Mesodermal cell (in vitro differentiated cells): ENCODE measurements at regions not wholly inside any gene's neighbourhood (a gene's known extent, or its start where the extent isn't known, plus 50 kb on each side); places are given as distances from the start of the nearest gene placed in this dataset.

ENCODE experiments used
- H3K27ac ChIP-seq: 2 replicates; pipeline ENCODE4 v1.7.0; 2013; ENCODE audit warnings: mild to moderate bottlenecking, low read depth, low read length, moderate library complexity; ENCODE audit not compliant: severe bottlenecking
- H3K36me3 ChIP-seq: 2 replicates; pipeline ENCODE4 v1.7.1; 2013; ENCODE audit warnings: mild to moderate bottlenecking, low read length, moderate library complexity; ENCODE audit not compliant: control insufficient read depth, insufficient read depth
- H3K4me1 ChIP-seq: one replicate; pipeline ENCODE4 v1.7.1; 2013; ENCODE audit warnings: mild to moderate bottlenecking, low read length; ENCODE audit not compliant: insufficient read depth, control insufficient read depth, poor library complexity, severe bottlenecking
- H3K4me3 ChIP-seq: 2 replicates; pipeline ENCODE4 v1.7.0; 2013; ENCODE audit warnings: low read length, control low read depth, mild to moderate bottlenecking; ENCODE audit not compliant: insufficient read depth, poor library complexity, severe bottlenecking; ENCODE audit errors: extremely low read depth
- H3K9me3 ChIP-seq: 2 replicates; pipeline ENCODE4 v1.7.1; 2013; ENCODE audit warnings: mild to moderate bottlenecking, low read length, moderate library complexity; ENCODE audit not compliant: control insufficient read depth
- WGBS, 2 experiments: methylation state at CpG; one replicate each; pipeline ENCODE4 v1.1.5; 2013; ENCODE audit warnings: missing lambda C conversion rate in 2 of 2; ENCODE audit not compliant: insufficient coverage in 2 of 2; 5-methylcytosine and 5-hydroxymethylcytosine counted together

- no peaks in the 10 kb centered on the region for H3K36me3 ChIP-seq
- no peaks in the 10 kb centered on the region for H3K9me3 ChIP-seq
- no peak overlapping the region for H3K4me3 ChIP-seq
- no peak overlapping the region for H3K27ac ChIP-seq
- no peaks in the 10 kb centered on the region for H3K4me1 ChIP-seq
Observed at GRCh38 chr3:77947671-77948070, 907.8 kb downstream of the ROBO2 start.

GRCh38 chr3:77967621-77968020, 927.7 kb downstream of the ROBO2 start:
- H3K4me3 ChIP-seq: no peak overlapping the region
- no peaks in the 10 kb centered on the region for H3K36me3 ChIP-seq
- no peaks in the 10 kb centered on the region for H3K9me3 ChIP-seq
- no peaks in the 10 kb centered on the region for H3K4me1 ChIP-seq
- WGBS, 2 experiments: 88% methylated on average over 1 of the region's 1 CpG
- H3K27ac ChIP-seq: no peak overlapping the region

GRCh38 chr3:77976079-77976478, 936.2 kb downstream of the ROBO2 start:
- no peak overlapping the region for H3K4me3 ChIP-seq
- H3K4me1 ChIP-seq: no peaks in the 10 kb centered on the region
- H3K36me3 ChIP-seq: no peaks in the 10 kb centered on the region
- H3K27ac ChIP-seq: no peak overlapping the region
- no peaks in the 10 kb centered on the region for H3K9me3 ChIP-seq

- H3K36me3 ChIP-seq: no peaks in the 10 kb centered on the region
- 93 to 95% methylated on average over 2 of the region's 4 CpGs for WGBS, 2 experiments
- no peak overlapping the region for H3K27ac ChIP-seq
- H3K9me3 ChIP-seq: no peaks in the 10 kb centered on the region
- H3K4me1 ChIP-seq: no peaks in the 10 kb centered on the region
- no peak overlapping the region for H3K4me3 ChIP-seq
Observed at GRCh38 chr3:78003090-78003489, 963.2 kb downstream of the ROBO2 start.

- 86 to 100% methylated on average over 1 to 2 of the region's 2 CpGs for WGBS, 2 experiments
- H3K36me3 ChIP-seq: no peaks in the 10 kb centered on the region
- H3K4me3 ChIP-seq: no peak overlapping the region
- H3K4me1 ChIP-seq: no peaks in the 10 kb centered on the region
- H3K27ac ChIP-seq: no peak overlapping the region
- no peaks in the 10 kb centered on the region for H3K9me3 ChIP-seq
Observed at GRCh38 chr3:78004571-78004970, 964.7 kb downstream of the ROBO2 start.

GRCh38 chr3:78013653-78014052, 973.8 kb downstream of the ROBO2 start:
- H3K4me1 ChIP-seq: no peaks in the 10 kb centered on the region
- H3K27ac ChIP-seq: no peak overlapping the region
- no peaks in the 10 kb centered on the region for H3K36me3 ChIP-seq
- 100% methylated on average over 1 of the region's 1 CpG; no CpG with 5 or more reads in 1 of the 2 experiments for WGBS, 2 experiments
- no peaks in the 10 kb centered on the region for H3K9me3 ChIP-seq
- H3K4me3 ChIP-seq: no peak overlapping the region

- H3K9me3 ChIP-seq: no peaks in the 10 kb centered on the region
- WGBS, 2 experiments: 100% methylated on average over 1 of the region's 1 CpG; no CpG with 5 or more reads in 1 of the 2 experiments
- H3K4me3 ChIP-seq: no peak overlapping the region
- no peak overlapping the region for H3K27ac ChIP-seq
- no peaks in the 10 kb centered on the region for H3K36me3 ChIP-seq
- no peaks in the 10 kb centered on the region for H3K4me1 ChIP-seq
Observed at GRCh38 chr3:78015856-78016255, 976.0 kb downstream of the ROBO2 start.

- Histone ChIP-seq H3K4me1 (no peaks in the 10 kb centered on the region), H3K36me3 (no peaks in the 10 kb centered on the region), H3K27ac (no peak overlapping the region), H3K4me3 (no peak overlapping the region), H3K9me3 (no peaks in the 10 kb centered on the region)
- WGBS, 2 experiments: 100% methylated on average over 1 of the region's 3 CpGs; no CpG with 5 or more reads in 1 of the 2 experiments
Observed at GRCh38 chr3:78021710-78022109, 981.8 kb downstream of the ROBO2 start.

GRCh38 chr3:78022232-78022631, 982.3 kb downstream of the ROBO2 start:
- no CpG with 5 or more reads among the region's 5 CpGs for WGBS, 2 experiments
- no peaks in the 10 kb centered on the region for H3K4me1 ChIP-seq
- H3K27ac ChIP-seq: no peak overlapping the region
- H3K9me3 ChIP-seq: no peaks in the 10 kb centered on the region
- no peak overlapping the region for H3K4me3 ChIP-seq
- H3K36me3 ChIP-seq: no peaks in the 10 kb centered on the region

GRCh38 chr3:78023257-78023656, 983.4 kb downstream of the ROBO2 start:
- no peak overlapping the region for H3K4me3 ChIP-seq
- no CpG with 5 or more reads among the region's 3 CpGs for WGBS, 2 experiments

GRCh38 chr3:78025916-78026315, 986.0 kb downstream of the ROBO2 start:
- Histone ChIP-seq H3K27ac (no peak overlapping the region), H3K4me3 (no peak overlapping the region), H3K9me3 (no peaks in the 10 kb centered on the region), H3K36me3 (no peaks in the 10 kb centered on the region), H3K4me1 (no peaks in the 10 kb centered on the region)
- 81 to 100% methylated on average over 4 to 5 of the region's 5 CpGs for WGBS, 2 experiments

More at GRCh38 chr3:78023257-78023656, 983.4 kb downstream of the ROBO2 start:
- Histone ChIP-seq H3K9me3 (no peaks in the 10 kb centered on the region), H3K4me1 (no peaks in the 10 kb centered on the region), H3K36me3 (no peaks in the 10 kb centered on the region), H3K27ac (no peak overlapping the region)
